ENCODE measurements at regions not wholly inside any gene's neighbourhood (a gene's known extent, or its start where the extent isn't known, plus 50 kb on each side); places are given as distances from the start of the nearest gene placed in this dataset.

DNA sequence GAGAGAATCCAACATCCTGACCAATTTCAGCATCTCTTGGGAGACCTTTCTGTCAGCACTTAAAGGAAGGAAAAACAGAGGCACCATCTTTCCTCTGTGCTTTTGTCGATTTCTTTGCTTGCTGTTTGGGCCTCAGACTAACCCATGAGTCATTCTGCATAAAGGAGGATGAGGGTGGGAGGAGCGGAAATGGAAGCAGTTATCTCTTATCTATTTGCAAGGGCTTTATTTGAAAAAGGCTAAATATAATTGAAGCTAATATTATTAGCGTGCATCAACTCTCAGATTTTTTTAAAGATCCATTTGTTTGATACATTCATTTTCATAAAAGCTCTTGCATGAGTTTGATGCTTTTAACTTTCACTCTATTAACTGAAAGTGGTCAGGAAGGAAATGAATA, 72.9 kb downstream of the ZNF622 start:
- Histone ChIP-seq H3K9ac (no peak overlapping the region), H4K20me1 (no peaks in the 10 kb centered on the region), H3K4me2 (no peak overlapping the region), H3K4me1 (no peaks in the 10 kb centered on the region), H3K9me3 (no peaks in the 10 kb centered on the region), H3K27ac (no peak overlapping the region), H3K27me3 (no peaks in the 10 kb centered on the region), H3K4me3 (no peak overlapping the region), H3K36me3 (no peaks in the 10 kb centered on the region)
- TF ChIP-seq Cebpa-rat (IDR thresholded peaks at IDR 0.05), result no peak

DNA sequence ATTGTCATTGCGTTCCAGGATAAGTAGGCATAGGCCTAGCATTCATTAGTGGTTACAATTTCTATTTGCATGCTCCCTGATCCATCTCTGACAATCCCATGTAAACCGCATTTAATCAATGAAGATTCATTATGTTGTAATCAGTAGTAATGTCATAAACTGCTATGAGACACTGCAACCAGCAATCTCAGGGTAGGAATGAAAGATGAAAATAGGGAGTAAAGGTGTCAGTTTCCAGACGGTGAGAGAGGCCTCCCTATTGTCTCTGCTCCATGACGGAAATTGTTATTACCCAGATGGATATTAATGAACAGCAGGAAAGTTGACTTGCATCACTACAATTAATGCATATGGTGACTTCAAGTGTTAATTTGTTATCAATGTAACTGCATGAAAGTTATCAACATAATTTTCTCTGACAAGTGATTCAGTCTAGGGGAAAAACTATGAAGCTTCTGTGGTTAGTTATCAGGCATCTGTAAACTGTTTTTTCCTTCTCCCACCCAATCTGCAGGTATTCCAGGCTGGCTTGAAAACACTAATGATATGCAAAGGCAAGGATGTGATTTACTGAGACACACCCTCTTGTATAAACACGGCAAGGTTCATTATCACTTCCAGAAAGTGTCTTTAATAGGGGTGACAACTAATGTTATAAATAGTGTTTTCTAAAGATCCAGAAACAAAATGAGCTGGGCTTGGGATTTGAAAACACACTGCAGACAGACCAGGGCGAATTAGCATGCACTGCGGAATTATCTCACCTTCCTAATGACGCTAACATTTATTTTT, 73.5 kb downstream of the ZNF622 start:
- no peaks in the 10 kb centered on the region for H3K36me3 ChIP-seq
- no peak overlapping the region for H3K27ac ChIP-seq
- no peaks in the 10 kb centered on the region for H3K9me3 ChIP-seq
- H3K4me2 ChIP-seq, result no peak overlapping the region
- H3K27me3 ChIP-seq, result no peaks in the 10 kb centered on the region
- H3K9ac ChIP-seq, result no peak overlapping the region
- no peak overlapping the region for H3K4me3 ChIP-seq
- H3K4me1 ChIP-seq, result no peaks in the 10 kb centered on the region
- no peak for TF ChIP-seq Cebpa-rat (IDR thresholded peaks at IDR 0.05)
- H4K20me1 ChIP-seq, result no peaks in the 10 kb centered on the region

DNA sequence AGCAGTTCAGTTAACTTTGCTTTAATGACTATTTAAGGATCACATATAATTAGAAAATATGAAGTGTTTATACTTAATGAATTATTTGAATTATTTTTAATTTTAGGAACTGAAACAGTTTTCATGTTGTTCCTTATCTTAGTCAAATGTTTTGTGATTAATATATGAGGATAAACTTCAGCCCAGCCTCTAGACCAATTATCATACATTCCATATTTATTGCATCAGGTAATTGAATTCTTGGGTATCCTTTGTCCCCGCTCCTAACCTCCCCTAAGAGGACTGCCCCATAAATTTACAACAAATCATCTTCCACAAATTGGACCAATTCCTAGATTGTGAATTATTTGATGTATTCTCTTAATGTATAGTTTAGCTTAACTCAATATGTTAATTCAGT, 74.8 kb downstream of the ZNF622 start:
- no peak overlapping the region for H3K27ac ChIP-seq
- TF ChIP-seq Cebpa-rat (IDR thresholded peaks at IDR 0.05), result no peak
- no peaks in the 10 kb centered on the region for H3K4me1 ChIP-seq
- H3K27me3 ChIP-seq, result no peaks in the 10 kb centered on the region
- no peak overlapping the region for H3K4me3 ChIP-seq
- H3K9ac ChIP-seq, result no peak overlapping the region
- H3K36me3 ChIP-seq, result no peaks in the 10 kb centered on the region
- no peak overlapping the region for H3K4me2 ChIP-seq
- no peaks in the 10 kb centered on the region for H3K9me3 ChIP-seq
- H4K20me1 ChIP-seq, result no peaks in the 10 kb centered on the region

DNA sequence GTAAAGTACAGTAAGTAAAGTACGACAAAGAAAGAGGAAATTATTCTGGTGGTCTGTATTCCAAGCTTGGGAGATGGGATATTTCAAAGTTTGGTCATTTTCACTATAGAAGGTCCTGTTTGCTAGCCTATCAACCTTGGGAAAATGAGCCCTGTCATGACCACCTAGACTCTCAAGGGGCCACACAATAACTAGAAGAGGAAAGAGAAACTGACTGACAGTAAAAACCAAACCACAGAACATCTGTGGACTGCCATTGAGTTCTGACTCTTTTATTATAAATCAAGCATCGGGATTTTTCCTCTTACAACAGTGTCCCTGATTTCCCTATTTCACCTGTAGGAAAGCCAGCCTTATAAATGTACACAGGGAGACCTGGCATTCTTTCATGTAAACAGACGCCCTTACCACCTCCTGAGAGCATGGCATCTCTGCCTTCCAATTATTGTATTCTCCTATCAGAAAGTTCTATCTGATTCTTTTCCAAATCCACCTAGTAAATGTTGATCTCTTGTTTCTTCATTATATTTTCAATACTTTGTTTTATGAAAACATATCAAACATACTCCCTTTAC, 80.0 kb downstream of the ZNF622 start:
- Histone ChIP-seq H3K4me3 (no peak overlapping the region), H3K9me3 (no peaks in the 10 kb centered on the region), H3K36me3 (no peaks in the 10 kb centered on the region), H4K20me1 (no peaks in the 10 kb centered on the region), H3K27me3 (no peaks in the 10 kb centered on the region), H3K4me2 (no peak overlapping the region), H3K4me1 (no peaks in the 10 kb centered on the region), H3K9ac (no peak overlapping the region), H3K27ac (no peak overlapping the region)
- TF ChIP-seq Cebpa-rat (IDR thresholded peaks at IDR 0.05), result no peak

DNA sequence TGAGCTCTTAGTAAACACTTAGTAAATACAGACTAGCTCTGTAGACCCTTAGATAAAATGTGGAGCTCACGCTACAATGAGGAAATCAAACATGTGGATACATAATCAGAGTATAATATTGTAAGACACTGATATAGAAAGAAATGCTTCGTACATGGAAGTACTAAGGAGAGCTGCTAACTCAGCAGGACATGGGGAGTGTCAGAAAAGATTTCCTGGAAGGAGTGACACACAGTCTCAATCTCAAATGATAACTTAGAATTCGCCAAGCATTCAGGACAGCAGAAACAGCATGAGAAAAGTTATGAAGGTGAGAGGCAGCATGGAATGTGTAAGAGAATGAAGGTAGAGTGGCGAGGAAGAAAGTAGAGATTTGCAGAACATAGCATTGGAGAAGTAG, 80.8 kb downstream of the ZNF622 start:
- Histone ChIP-seq H3K27ac (no peak overlapping the region), H4K20me1 (no peaks in the 10 kb centered on the region), H3K4me1 (no peaks in the 10 kb centered on the region), H3K9ac (no peak overlapping the region), H3K9me3 (no peaks in the 10 kb centered on the region), H3K4me2 (no peak overlapping the region), H3K27me3 (no peaks in the 10 kb centered on the region), H3K4me3 (no peak overlapping the region), H3K36me3 (no peaks in the 10 kb centered on the region)
- TF ChIP-seq Cebpa-rat (IDR thresholded peaks at IDR 0.05), result no peak

DNA sequence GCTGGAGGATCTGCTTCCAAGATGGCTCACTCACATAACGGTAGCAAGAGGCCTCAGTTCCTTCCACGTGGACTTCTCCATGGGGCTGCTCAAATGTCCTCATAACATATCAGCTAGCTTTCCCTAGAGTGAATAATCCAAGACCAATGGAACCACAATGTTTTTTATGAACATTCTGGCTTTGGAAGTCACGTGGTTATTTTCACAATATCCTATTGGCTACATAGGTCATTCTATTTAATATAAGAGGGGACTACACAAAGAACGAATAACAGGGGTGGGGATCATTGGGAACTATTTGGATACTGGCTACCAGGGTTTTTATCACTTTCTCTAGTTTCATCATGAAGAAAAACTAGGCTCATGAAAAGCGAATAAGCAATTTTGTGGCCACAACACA, 81.4 kb downstream of the ZNF622 start:
- no peak for TF ChIP-seq Cebpa-rat (IDR thresholded peaks at IDR 0.05)
- Histone ChIP-seq H4K20me1 (no peaks in the 10 kb centered on the region), H3K27me3 (no peaks in the 10 kb centered on the region), H3K27ac (no peak overlapping the region), H3K4me1 (no peaks in the 10 kb centered on the region), H3K9me3 (no peaks in the 10 kb centered on the region), H3K9ac (no peak overlapping the region), H3K4me2 (no peak overlapping the region), H3K4me3 (no peak overlapping the region), H3K36me3 (no peaks in the 10 kb centered on the region)

DNA sequence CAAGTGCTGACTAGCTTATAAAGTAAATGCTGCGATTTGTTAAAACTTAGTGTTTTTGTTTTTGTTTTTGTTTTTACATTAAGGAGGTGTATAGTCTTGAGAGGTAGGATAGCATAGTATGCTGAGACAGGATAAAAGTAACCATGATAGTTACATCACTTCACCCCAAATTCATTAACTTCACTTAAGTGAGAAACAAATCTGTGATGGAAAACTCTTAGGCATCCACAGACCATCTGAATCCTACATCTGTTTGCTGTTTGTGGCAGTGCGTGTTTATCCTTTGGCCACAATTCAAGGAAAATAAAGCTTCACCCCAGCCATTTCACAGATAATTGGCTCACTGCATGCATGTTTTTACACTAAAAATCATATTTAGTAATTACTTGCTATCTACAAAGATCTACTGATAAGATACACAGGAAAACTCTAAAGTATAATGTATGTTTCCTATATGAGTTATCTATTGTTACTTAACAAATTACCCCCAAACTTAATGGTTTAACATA, 82.0 kb downstream of the ZNF622 start:
- H3K4me3 ChIP-seq, result no peak overlapping the region
- H3K27me3 ChIP-seq, result no peaks in the 10 kb centered on the region
- no peak overlapping the region for H3K9ac ChIP-seq
- no peak overlapping the region for H3K4me2 ChIP-seq
- H3K9me3 ChIP-seq, result no peaks in the 10 kb centered on the region
- TF ChIP-seq Cebpa-rat (IDR thresholded peaks at IDR 0.05), result no peak
- no peak overlapping the region for H3K27ac ChIP-seq
- no peaks in the 10 kb centered on the region for H4K20me1 ChIP-seq
- H3K4me1 ChIP-seq, result no peaks in the 10 kb centered on the region
- H3K36me3 ChIP-seq, result no peaks in the 10 kb centered on the region

DNA sequence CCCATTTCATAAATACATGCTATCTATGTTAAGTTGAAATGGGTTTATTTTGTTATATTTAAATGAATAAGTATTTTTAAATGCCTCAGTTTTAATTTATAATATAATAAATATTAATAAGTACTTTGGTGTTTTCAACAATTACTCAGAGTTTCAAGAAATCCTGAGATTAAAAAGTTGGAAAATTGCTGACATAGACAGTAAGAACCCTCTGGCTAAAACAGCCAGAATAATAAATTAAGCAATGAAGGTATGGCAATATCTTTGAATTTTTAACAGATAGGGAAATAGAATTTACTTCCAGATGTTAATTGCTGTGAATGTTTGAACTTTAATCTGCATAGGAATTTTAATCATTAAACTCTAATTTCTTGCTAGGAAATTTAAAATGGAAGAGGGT, 83.6 kb downstream of the ZNF622 start:
- Histone ChIP-seq H3K4me3 (no peak overlapping the region), H3K4me1 (no peaks in the 10 kb centered on the region), H3K36me3 (no peaks in the 10 kb centered on the region), H3K27ac (no peak overlapping the region), H3K4me2 (no peak overlapping the region), H3K27me3 (no peaks in the 10 kb centered on the region), H4K20me1 (no peaks in the 10 kb centered on the region), H3K9ac (no peak overlapping the region), H3K9me3 (no peaks in the 10 kb centered on the region)
- no peak for TF ChIP-seq Cebpa-rat (IDR thresholded peaks at IDR 0.05)

DNA sequence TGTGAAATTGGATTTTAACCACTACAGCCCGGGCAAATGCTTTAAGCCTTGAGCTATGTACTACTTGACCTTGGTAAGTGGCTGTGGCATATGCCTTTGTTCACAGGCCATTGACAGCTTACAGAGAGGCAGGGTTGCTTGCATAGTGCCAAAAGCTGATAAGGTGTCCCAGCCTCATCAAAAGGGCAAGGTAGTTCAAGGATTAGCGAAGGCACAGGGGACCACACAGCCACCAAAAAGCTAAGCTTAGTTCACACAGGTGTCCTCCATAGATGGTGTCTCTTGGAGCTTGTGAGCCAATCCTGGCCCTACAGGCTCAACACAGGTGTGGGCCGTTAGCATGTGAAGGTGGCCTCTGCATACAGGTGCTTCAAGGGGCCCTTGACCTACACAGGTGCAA, 86.8 kb downstream of the ZNF622 start:
- no peaks in the 10 kb centered on the region for H3K9me3 ChIP-seq
- TF ChIP-seq Cebpa-rat (IDR thresholded peaks at IDR 0.05), result no peak
- H4K20me1 ChIP-seq, result no peaks in the 10 kb centered on the region

DNA sequence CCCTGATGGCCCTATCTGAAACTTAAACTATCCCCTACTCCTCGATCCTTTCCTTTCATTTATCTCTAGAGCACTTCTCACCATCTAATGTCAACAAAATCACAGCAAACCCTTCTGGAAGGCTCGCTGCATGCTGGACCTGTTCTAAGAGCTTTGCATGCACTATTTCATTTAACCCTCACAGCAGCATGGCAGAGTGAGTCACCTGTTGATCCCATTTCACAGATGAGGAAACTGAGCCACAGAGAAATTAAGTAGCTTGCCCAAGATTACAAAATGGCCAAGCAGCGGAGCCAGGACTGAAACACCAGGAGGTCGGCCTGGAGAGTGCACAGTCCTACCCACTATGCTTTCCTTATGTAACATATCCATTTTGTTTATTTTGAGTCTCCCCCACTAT, 93.1 kb downstream of the ZNF622 start:
- no peak overlapping the region for H3K4me2 ChIP-seq
- H3K4me3 ChIP-seq, result no peak overlapping the region
- H4K20me1 ChIP-seq, result no peaks in the 10 kb centered on the region
- H3K36me3 ChIP-seq, result no peaks in the 10 kb centered on the region
- TF ChIP-seq Cebpa-rat (IDR thresholded peaks at IDR 0.05), result no peak
- no peaks in the 10 kb centered on the region for H3K4me1 ChIP-seq
- H3K27ac ChIP-seq, result no peak overlapping the region
- H3K9ac ChIP-seq, result no peak overlapping the region
- no peaks in the 10 kb centered on the region for H3K27me3 ChIP-seq
- H3K9me3 ChIP-seq, result no peaks in the 10 kb centered on the region

More for the DNA sequence above, 86.8 kb downstream of the ZNF622 start:
- Histone ChIP-seq H3K4me3 (no peak overlapping the region), H3K27me3 (no peaks in the 10 kb centered on the region), H3K4me2 (no peak overlapping the region), H3K36me3 (no peaks in the 10 kb centered on the region), H3K27ac (no peak overlapping the region), H3K9ac (no peak overlapping the region), H3K4me1 (no peaks in the 10 kb centered on the region)
